ENCODE measurements at regions not wholly inside any gene's neighbourhood (a gene's known extent, or its start where the extent isn't known, plus 50 kb on each side); places are given as distances from the start of the nearest gene placed in this dataset.
A peak's percentile ranks its signal among the peaks of the same experiment; 100 is the strongest.
"Not testable (repeated sequence)": the region's sequence is repeated elsewhere in the genome, so short reads cannot be mapped to it uniquely, and the experiment has no call there.

DNA sequence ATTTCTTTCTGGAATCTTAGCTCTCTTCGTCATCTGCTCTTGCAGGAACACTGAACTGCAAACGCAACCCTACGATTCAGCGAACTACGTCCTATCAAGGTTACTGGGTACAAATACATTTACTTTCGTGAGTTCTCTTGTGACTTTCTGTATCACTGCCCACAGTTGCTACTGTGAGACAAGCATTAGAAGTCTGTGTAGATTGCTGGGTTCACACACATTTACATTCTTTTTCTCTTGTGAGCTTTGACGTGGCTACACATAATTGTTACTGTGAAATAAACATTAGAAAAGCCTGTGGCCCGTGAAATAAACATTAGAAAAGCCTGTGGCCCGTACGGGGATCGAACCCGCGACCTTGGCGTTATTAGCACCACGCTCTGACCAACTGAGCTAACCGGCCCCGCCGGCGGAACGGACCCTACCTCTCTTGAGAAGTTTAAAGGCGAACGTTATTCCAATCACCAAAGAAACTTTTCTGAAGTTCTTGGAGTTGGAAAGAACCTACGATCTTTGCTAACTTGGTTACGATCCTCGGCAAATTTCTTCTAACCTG lies 61.2 kb upstream of the ZNF322 start:
- not testable (repeated sequence) for H3K4me3 Mint-ChIP-seq; H3K27ac Mint-ChIP-seq; H3K27me3 Mint-ChIP-seq; H3K9me3 Mint-ChIP-seq; DNase-seq; H3K4me1 Mint-ChIP-seq (ENCODE audit: low read depth); H3K36me3 Mint-ChIP-seq (ENCODE audit: low read depth)

DNA sequence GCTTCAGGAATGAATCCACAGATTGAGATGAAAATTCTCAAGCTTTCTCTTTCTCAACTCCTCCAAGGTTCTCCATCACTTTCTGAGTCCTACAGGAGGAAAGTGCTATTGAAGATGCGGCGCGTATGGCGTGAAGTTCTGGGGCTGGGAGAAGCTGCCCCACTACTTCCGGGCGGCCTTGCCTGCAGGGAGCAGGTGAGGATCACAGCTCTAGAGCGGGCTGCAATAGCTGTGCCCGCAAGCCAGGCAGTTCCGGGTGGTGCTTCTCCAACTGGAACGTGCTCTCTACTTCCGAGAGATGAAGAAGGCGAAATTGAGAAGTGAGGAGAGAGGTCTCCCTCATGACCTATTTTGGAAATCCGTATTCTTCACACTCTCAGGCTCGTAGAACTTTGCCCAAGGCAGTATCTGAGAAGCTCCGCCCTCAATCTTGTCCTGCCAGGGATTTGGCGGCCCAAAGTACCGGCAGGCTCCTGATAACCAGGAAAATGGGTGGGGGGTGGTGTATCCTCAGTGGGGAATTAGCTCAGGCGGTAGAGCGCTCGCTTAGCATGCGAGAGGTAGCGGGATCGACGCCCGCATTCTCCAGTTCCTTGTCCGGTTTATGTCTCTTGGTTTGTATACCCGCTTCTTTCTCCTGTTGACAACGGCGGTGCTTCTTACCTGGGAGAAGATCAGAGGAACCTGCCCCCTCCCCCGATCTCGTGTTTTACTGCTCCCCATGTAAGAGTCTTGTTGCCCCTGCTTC lies 70.6 kb upstream of the ZNF322 start:
- H3K27ac Mint-ChIP-seq: not testable (repeated sequence)

DNA sequence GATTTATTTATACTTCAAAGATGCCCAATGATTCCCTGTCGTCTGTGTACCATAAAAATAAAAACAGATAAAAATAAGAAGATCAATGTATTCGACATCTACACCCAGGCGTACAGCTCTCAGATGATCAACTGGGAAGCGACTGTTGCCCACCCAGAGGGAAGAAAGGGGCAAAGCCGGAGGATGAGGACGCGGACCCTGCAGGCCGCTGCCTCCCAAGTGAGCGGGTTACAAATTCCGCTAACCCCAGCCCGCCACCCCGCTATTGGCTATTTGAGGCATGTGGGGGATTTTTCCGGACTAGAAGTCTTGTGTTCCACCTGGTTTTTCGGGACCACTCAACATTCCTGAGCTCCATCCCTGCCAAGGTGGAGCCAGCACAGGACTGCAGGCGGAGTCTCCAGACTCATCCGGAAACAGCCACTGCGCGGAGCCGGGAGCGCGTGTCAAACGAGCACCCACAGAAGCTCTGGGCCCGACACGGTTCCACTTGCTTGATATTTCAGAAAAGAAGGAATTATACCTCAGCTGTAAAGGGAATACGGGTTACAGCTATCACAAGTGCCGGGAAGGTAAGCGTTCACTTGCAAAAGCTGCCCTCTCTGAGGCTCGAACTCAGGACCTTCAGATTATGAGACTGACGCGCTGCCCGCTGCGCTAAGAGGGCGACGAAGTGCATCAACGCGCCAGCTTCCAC lies 75.4 kb upstream of the ZNF322 start:
- not testable (repeated sequence) for H3K4me1 Mint-ChIP-seq (ENCODE audit: low read depth); DNase-seq; H3K9me3 Mint-ChIP-seq; H3K4me3 Mint-ChIP-seq; H3K36me3 Mint-ChIP-seq (ENCODE audit: low read depth); H3K27me3 Mint-ChIP-seq; H3K27ac Mint-ChIP-seq

More for the DNA sequence above, 70.6 kb upstream of the ZNF322 start:
- H3K36me3 Mint-ChIP-seq (ENCODE audit: low read depth); H3K4me1 Mint-ChIP-seq (ENCODE audit: low read depth); DNase-seq; H3K4me3 Mint-ChIP-seq; H3K9me3 Mint-ChIP-seq; H3K27me3 Mint-ChIP-seq: not testable (repeated sequence)

DNA sequence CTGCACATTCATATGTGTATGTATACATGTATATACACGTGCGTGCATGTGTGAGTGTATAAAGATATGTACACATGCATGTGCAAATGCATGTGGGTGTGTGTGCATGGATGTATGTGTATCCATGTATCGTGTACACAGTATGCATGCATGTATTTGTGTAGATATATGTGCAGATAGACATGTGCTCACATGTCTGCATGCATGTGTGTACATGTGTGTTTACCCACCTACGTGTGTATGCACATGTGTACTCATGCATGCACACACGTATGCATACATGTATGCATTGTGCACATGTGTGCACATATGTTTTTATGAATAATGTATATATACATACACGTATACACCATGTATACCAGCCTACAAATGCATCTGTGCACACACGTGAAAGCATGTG lies 80.3 kb upstream of the ZNF322 start:
- no peak for DNase-seq
- H3K27me3 Mint-ChIP-seq: peaks cover 34% of the 10 kb centered on the region
- no peaks in the 10 kb centered on the region for H3K36me3 Mint-ChIP-seq (ENCODE audit: low read depth)
- H3K9me3 Mint-ChIP-seq: peaks cover 14% of the 10 kb centered on the region
- H3K4me1 Mint-ChIP-seq (ENCODE audit: low read depth): peaks cover 4% of the 10 kb centered on the region
- H3K4me3 Mint-ChIP-seq: no peak overlapping the region
- no peak overlapping the region for H3K27ac Mint-ChIP-seq

DNA sequence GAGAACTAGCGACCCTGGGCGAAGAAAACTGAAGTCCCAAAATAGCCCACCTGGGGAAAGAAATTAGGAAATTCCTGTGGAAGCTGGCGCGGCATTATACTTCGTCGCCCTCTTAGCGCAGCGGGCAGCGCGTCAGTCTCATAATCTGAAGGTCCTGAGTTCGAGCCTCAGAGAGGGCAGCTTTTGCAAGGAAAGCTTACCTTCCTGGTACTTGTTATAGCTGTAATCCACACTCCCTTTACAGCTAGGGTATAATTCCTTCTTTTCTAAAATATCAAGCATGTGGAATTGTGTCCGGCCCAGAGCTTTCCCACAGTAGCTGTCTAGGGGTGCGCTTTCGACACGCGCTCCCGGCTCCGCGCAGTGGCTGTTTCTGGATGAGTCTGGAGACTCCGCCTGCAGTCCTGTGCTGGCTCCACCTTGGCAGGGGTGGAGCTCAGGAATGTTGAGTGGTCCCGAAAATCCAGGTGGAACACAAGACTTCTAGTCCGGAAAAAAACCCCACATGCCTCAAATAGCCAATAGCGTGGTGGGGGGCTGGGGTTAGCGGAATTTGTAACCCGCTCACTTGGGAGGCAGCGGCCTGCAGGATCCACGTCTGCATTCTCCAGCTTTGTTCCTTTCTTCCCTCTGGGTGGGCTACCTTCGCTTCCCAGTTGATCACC lies 83.7 kb upstream of the ZNF322 start:
- Mint-ChIP-seq H3K27ac (peak overlapping the region; percentile 72), H3K27me3 (peaks cover 56% of the 10 kb centered on the region), H3K4me1 (ENCODE audit: low read depth) (peaks cover 4% of the 10 kb centered on the region), H3K9me3 (peaks cover 27% of the 10 kb centered on the region), H3K36me3 (ENCODE audit: low read depth) (no peaks in the 10 kb centered on the region), H3K4me3 (peak overlapping the region; percentile 31)
- peak; percentile 23 for DNase-seq

DNA sequence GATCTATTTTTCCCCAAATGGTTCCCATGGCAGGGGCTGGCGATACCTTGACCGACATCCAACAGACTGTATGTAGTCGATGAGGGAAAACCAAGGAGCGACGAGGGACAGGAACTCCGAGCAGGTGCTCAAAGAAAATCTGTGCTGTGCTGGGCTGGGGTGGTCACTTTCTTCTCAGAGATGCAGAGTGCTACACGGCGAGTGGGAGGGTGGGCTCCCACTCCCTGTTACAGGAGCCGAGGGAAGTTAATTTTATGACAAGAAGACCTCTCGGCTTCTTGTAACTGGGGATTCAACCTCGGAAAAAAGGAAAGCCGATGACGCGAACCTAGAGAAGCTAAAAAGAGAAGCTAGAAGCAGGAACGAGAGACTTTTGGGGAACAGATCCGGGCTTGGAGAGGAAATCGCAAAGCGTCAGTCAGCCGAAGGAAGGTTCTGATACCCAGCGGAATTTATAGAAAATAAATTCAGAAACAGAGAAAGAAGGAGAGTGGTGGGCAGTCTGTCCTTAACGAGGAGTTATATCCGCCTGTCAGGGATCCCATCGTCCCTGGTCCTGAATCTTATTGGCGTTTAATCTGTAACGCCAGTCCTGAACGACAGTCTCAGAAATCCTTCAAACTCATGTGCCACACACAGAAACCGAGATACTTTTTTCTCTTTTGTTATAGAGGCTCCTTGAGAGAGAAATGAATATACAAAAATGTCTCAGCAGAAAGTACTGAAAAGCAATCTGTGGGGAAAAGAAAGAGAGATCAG lies 84.6 kb upstream of the ZNF322 start:
- Mint-ChIP-seq H3K27ac (peak overlapping the region; percentile 29), H3K9me3 (peaks cover 31% of the 10 kb centered on the region), H3K4me1 (ENCODE audit: low read depth) (peaks cover 7% of the 10 kb centered on the region), H3K36me3 (ENCODE audit: low read depth) (no peaks in the 10 kb centered on the region), H3K27me3 (peaks cover 65% of the 10 kb centered on the region), H3K4me3 (no peak overlapping the region)
- no peak for DNase-seq

DNA sequence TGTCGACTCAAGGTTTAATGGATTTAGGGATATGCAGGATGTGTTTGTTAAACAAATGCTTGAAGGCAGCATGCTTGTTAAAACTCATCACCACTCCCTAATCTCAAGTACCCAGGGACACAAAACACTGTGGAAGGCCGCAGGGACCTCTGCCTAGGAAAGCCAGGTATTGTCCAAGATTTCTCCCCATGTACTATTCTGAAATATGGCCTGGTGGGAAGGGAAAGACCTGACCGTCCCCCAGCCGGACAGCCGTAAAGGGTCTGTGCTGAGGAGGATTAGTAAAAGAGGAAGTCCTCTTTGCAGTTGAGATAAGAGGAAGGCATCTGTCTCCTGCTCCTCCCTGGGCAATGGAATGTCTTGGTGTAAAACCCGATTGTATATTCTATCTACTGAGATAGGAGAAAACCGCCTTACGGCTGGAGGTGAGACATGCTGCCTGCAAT lies 85.3 kb upstream of the ZNF322 start:
- H3K4me3 Mint-ChIP-seq; H3K36me3 Mint-ChIP-seq (ENCODE audit: low read depth); DNase-seq: not testable (repeated sequence)

DNA sequence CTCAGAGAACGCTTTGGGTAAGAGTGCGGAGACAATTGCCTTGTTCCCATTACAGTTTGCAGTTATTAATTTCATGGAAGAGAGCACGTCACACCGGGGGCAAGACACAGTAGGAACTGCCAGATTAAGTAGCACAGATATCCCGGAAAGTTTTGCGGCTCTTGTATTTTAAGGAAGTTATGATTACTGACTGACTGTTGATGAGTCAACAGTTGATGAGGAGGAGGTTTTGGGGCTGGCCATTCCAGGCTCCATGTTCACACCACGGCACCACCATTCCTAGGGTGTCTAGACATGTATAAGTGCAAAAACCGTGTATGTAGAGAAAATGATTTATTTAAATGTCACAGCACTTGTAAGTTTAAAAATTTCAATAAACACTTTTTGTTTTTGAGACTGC lies 86.4 kb upstream of the ZNF322 start:
- Mint-ChIP-seq H3K27me3 (peaks cover 79% of the 10 kb centered on the region), H3K9me3 (peaks cover 29% of the 10 kb centered on the region), H3K4me1 (ENCODE audit: low read depth) (peaks cover 11% of the 10 kb centered on the region)
- not testable (repeated sequence) for H3K36me3 Mint-ChIP-seq (ENCODE audit: low read depth); H3K4me3 Mint-ChIP-seq; DNase-seq; H3K27ac Mint-ChIP-seq

More for the DNA sequence above, 85.3 kb upstream of the ZNF322 start:
- Mint-ChIP-seq H3K9me3 (peaks cover 29% of the 10 kb centered on the region), H3K27me3 (peaks cover 72% of the 10 kb centered on the region), H3K4me1 (ENCODE audit: low read depth) (peaks cover 11% of the 10 kb centered on the region)
- H3K27ac Mint-ChIP-seq: not testable (repeated sequence)

DNA sequence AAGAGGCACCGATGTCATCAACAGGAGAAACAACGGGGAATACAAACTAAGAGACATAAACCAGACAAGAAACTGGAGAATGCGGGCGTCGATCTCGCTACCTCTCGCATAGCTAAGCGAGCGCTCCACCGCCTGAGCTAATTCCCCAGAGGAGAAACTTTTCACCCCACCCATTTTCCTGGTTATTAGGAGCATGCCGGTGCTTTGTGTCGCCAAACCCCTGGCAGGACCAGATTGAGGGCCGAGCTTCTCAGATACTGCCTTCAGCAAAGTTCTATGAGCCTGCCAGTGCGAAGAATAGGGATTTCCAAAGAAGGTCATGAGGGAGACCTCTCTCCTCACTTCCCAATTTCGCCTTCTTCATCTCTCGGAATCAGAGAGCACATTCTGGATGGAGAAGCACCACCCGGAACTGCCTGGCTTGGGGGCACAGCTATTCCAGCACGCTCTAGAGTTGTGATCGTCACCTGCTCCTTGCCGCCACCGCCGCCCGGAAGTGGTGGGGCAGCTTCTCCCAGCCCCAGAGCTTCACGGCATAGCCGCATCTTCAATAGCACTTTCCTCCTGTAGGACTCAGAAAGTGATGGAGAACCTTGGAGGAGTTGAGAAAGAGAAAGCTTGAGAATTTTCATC lies 89.7 kb upstream of the ZNF322 start:
- not testable (repeated sequence) for H3K36me3 Mint-ChIP-seq (ENCODE audit: low read depth); H3K4me1 Mint-ChIP-seq (ENCODE audit: low read depth); H3K4me3 Mint-ChIP-seq; H3K27ac Mint-ChIP-seq
- peak; percentile 28 for DNase-seq
- peaks cover 21% of the 10 kb centered on the region for H3K9me3 Mint-ChIP-seq
- H3K27me3 Mint-ChIP-seq: peaks cover 61% of the 10 kb centered on the region

DNA sequence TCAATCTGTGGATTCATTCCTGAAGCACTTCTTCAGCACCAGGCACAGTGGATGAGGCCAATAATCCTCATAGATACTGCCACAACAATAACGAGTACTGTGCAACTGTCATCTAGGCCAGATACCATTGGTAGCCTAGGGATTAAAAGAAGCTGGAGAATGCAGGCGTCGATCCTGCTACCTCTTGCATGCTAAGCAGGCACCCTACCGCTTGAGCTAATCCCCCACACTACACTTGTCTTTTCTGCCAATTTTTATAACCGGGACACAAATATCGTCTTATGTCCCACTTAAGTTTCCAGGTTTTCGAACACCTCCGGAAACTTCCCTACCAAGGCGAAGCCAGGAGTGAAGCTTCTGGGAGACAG lies 90.2 kb upstream of the ZNF322 start:
- H3K36me3 Mint-ChIP-seq (ENCODE audit: low read depth); DNase-seq; H3K4me3 Mint-ChIP-seq; H3K4me1 Mint-ChIP-seq (ENCODE audit: low read depth); H3K27ac Mint-ChIP-seq: not testable (repeated sequence)
- H3K27me3 Mint-ChIP-seq: peaks cover 61% of the 10 kb centered on the region
- peaks cover 21% of the 10 kb centered on the region for H3K9me3 Mint-ChIP-seq

DNA sequence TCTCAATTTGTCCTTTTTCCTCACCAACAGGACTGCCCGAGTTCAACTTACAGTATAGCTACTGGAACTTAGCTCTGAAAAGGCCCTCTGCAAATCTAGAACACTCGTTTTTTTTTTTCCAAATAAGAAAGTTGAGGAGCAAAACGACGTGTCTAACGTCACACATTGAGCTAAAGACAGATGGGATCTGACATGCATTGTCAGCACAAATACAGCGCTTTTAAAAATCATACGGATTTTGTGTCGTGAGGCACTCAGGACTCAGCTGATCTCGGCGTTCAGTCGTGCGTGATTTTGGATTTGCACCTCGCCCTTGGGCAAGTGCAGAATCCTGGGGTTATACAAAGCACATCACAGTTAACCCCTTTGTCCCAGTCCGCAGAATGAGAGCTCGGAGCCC lies 94.7 kb upstream of the ZNF322 start:
- Mint-ChIP-seq H3K4me3 (no peak overlapping the region), H3K4me1 (ENCODE audit: low read depth) (peaks cover 11% of the 10 kb centered on the region), H3K27me3 (peaks cover 59% of the 10 kb centered on the region), H3K27ac (no peak overlapping the region), H3K36me3 (ENCODE audit: low read depth) (no peaks in the 10 kb centered on the region), H3K9me3 (peaks cover 8% of the 10 kb centered on the region)
- DNase-seq: no peak

DNA sequence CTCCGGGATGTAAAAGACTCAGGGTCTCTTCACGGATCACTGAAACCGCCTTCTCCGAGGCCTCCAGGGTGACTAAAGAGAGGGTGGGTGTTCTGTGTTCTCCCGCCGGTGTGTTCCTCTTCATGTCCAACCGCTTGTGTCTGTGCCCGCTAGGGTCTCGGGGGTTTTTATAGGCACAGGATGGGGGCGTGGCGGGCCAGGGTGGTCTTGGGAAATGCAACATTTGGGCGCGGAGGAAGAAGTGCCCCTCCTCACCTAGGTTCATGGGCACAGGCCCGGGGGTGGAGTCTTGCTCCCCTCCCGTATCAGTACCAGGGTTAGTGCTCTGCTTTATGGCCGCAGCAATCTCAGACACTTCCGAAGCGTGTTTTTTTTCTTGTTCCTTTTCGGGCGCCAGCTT lies 95.3 kb upstream of the ZNF322 start:
- DNase-seq; H3K9me3 Mint-ChIP-seq; H3K4me1 Mint-ChIP-seq (ENCODE audit: low read depth); H3K36me3 Mint-ChIP-seq (ENCODE audit: low read depth): not testable (repeated sequence)
- peaks cover 57% of the 10 kb centered on the region for H3K27me3 Mint-ChIP-seq
- H3K27ac Mint-ChIP-seq: peak overlapping the region; percentile 68
- peak overlapping the region; percentile 38 for H3K4me3 Mint-ChIP-seq

DNA sequence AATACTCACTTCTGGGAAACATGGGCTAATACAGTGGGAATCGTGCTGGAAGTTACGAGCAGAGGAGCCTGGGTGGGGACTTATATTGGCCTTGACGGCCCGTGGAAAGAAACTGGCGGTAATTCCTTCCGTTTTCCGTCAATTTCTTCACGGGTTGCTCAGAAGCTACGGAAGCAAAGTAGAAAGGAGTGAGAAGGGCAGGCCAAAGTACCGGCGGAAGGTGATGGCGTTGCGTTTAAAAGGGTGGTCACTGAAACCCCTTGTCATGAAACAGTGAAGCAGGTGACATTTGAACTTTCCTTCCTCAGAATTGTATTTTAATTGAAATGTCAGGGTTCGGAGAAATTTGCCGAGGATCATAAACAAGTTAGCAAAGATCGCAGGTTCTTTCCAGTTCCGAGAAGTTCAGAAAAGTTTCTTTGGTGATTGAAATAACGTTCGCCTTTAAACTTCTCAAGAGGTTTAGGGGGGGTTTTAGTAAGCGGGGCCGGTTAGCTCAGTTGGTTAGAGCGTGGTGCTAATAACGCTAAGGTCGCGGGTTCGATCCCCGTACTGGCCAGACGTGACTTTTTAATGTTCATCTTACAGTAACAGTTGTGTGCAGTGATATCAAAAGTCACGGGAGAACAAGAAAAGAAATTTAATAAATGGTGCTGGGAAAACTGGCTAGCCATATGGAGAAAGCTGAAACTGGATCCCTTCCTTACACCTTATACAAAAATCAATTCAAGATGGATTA lies 96.7 kb upstream of the ZNF322 start:
- Mint-ChIP-seq H3K27ac (peak overlapping the region; percentile 89), H3K27me3 (peaks cover 50% of the 10 kb centered on the region), H3K4me3 (peak overlapping the region; percentile 53)
- H3K4me1 Mint-ChIP-seq (ENCODE audit: low read depth); H3K9me3 Mint-ChIP-seq; H3K36me3 Mint-ChIP-seq (ENCODE audit: low read depth); DNase-seq: not testable (repeated sequence)

Data from activated T-cell treated with anti-CD3 and anti-CD28 coated beads, Interleukin-2, amount 50 U/mL, for 24 hours (primary cell).